K562 (cell line): ENCODE measurements at regions not wholly inside any gene's neighbourhood (a gene's known extent, or its start where the extent isn't known, plus 50 kb on each side); places are given as distances from the start of the nearest gene placed in this dataset.

Source experiments
- ATAC-seq: fragments of 200-7000 bp; cut with Tn5 transposase; 3 replicates; pipeline ENCODE4 v1.9.1; 2020; ENCODE audit warnings: moderate library complexity
- BruUV-seq: library from RNA; stranded (reverse); fragments of 400-500 nt; replicated peaks from 2 replicates; lab custom pipeline; 2021; lab: Mats Ljungman, UMichigan
- CTCF ChIA-PET: fragments of 300-600 bp; formaldehyde crosslinking; extraction: SDS; loops from one replicate; lab custom pipeline; 2021; ENCODE audit warnings: low intra/inter-chr PET ratio; lab: Yijun Ruan, JAX
- POLR2A ChIA-PET: fragments of 300-600, 350-650 bp; sonication (Branson Sonifier 250); formaldehyde crosslinking; extraction: SDS; loops from one replicate; lab custom pipeline; 2021; ENCODE audit warnings: antibody characterized with exemption, inconsistent platforms; lab: Yijun Ruan, JAX
- DNase-seq, 4 experiments: peaks; one replicate each; pipeline versions ENCODE4 v3.0.0 to v3.0.0-alpha.2; 2011 to 2018; ENCODE audit warnings: low spot score in 3 of 4, mixed read lengths in 3 of 4; ENCODE audit errors: extremely low read depth in 1 of 4
- FAIRE-seq: peaks from 2 replicates; lab custom pipeline; 2011; peaks lifted over from hg19 to GRCh38; lab: Jason Lieb, UNC
- H2AFZ ChIP-seq: 2 replicates; pipeline ENCODE4 v1.6.0; 2011; ENCODE audit warnings: low read depth, low read length, control low read depth, inconsistent platforms
- H3K27ac ChIP-seq: fragments of 200-600 bp; 3 replicates; pipeline ENCODE4 v1.8.0; 2011; ENCODE audit warnings: low read depth, mild to moderate bottlenecking, control low read depth, inconsistent platforms, low read length, moderate library complexity, mixed read lengths; ENCODE audit errors: extremely low read depth
- H3K27me3 ChIP-seq, 2 experiments: fragments of 300-600 bp in 1 of 2; 2 replicates in 1 of 2; 3 replicates in 1 of 2; pipeline versions ENCODE4 v1.6.0 to v1.8.0; 2011; ENCODE audit warnings: inconsistent platforms in 2 of 2, low read length in 2 of 2, mild to moderate bottlenecking in 1 of 2, mixed read lengths in 1 of 2, moderate library complexity in 1 of 2; ENCODE audit not compliant: control insufficient read depth in 2 of 2, insufficient read depth in 2 of 2
- H3K36me3 ChIP-seq: fragments of 300-600 bp; 3 replicates; pipeline ENCODE4 v1.8.0; 2011; ENCODE audit warnings: mild to moderate bottlenecking, low read length, inconsistent platforms; ENCODE audit not compliant: control insufficient read depth, insufficient read depth
- H3K4me1 ChIP-seq, 2 experiments: fragments of 200-600 bp in 1 of 2; replicated peaks in 1 of 2; 2 replicates in 1 of 2; 3 replicates in 1 of 2; pipeline versions ENCODE4 v1.5.1 to v1.8.0; 2011; ENCODE audit warnings: inconsistent platforms in 2 of 2, low read length in 2 of 2, mild to moderate bottlenecking in 1 of 2, mixed read lengths in 1 of 2, moderate library complexity in 1 of 2; ENCODE audit not compliant: control insufficient read depth in 2 of 2, insufficient read depth in 2 of 2
- H3K4me2 ChIP-seq: 2 replicates; pipeline ENCODE4 v1.6.1; 2011; ENCODE audit warnings: low read length, control low read depth, inconsistent platforms, mixed read lengths; ENCODE audit not compliant: insufficient read depth
- H3K4me3 ChIP-seq: fragments of 200-600 bp; sonication (generic), shearing (Covaris generic); 2 replicates; pipeline ENCODE4 v1.5.1; 2016; ENCODE audit warnings: control low read depth, inconsistent platforms
- H3K79me2 ChIP-seq: fragments of 200-600 bp; 3 replicates; pipeline ENCODE4 v1.8.0; 2011; ENCODE audit warnings: low read length, inconsistent platforms; ENCODE audit not compliant: control insufficient read depth, insufficient read depth
- H3K9ac ChIP-seq, 2 experiments: 2 replicates each; pipeline versions ENCODE4 v1.6.0 to v1.6.1; 2011; ENCODE audit warnings: low read depth in 2 of 2, low read length in 2 of 2, control low read depth in 1 of 2, inconsistent platforms in 1 of 2, mild to moderate bottlenecking in 1 of 2, mixed read lengths in 1 of 2; ENCODE audit not compliant: insufficient read depth in 1 of 2
- H3K9me1 ChIP-seq: one replicate; pipeline ENCODE4 v1.6.0; 2011; ENCODE audit warnings: inconsistent platforms, mild to moderate bottlenecking, low read length, moderate library complexity; ENCODE audit not compliant: control insufficient read depth, insufficient read depth
- H3K9me3 ChIP-seq: replicated peaks from 2 replicates; pipeline ENCODE4 v1.5.1; 2011; ENCODE audit warnings: low read depth, low read length, inconsistent platforms; ENCODE audit not compliant: control insufficient read depth, insufficient read depth
- H4K20me1 ChIP-seq: replicated peaks from 2 replicates; pipeline ENCODE4 v1.6.1; 2011; ENCODE audit warnings: low read length, inconsistent platforms, mixed read lengths; ENCODE audit not compliant: control insufficient read depth, insufficient read depth
- ARID4B ChIP-seq: sonication (generic); formaldehyde crosslinking; IDR thresholded peaks from 2 replicates; pipeline ENCODE4 v1.8.0; 2022; ENCODE audit warnings: mild to moderate bottlenecking, missing genetic modification reagents
- DDX20 ChIP-seq: fragments of 450-650 bp; IDR thresholded peaks from 2 replicates; pipeline ENCODE4 v1.6.1; 2016; ENCODE audit warnings: missing genetic modification characterization, low read depth, mild to moderate bottlenecking, missing compliant biosample characterization, moderate library complexity
- EGR1 ChIP-seq: fragments of 450-650 bp; conservative IDR thresholded peaks from 2 replicates; pipeline ENCODE4 v1.6.1; 2017; ENCODE audit warnings: mild to moderate bottlenecking
- FOXM1 ChIP-seq, 2 experiments: fragments of 450-650 bp in 1 of 2; sonication (generic) in 1 of 2; formaldehyde crosslinking in 1 of 2; IDR thresholded peaks; 2 replicates each; pipeline versions ENCODE4 v1.6.1 to v1.9.0; 2017 to 2022; ENCODE audit warnings: low read depth in 2 of 2, mild to moderate bottlenecking in 2 of 2, missing genetic modification reagents in 1 of 2, moderate library complexity in 1 of 2
- KLF10 ChIP-seq: fragments of 250-450 bp; sonication (Bioruptor Pico); IDR thresholded peaks from 2 replicates; pipeline ENCODE4 v1.6.1; 2021; ENCODE audit warnings: matching md5 sums
- NFATC3 ChIP-seq: fragments of 450-650 bp; IDR thresholded peaks from 2 replicates; pipeline ENCODE4 v1.6.1; 2017; ENCODE audit warnings: mild to moderate bottlenecking
- RBM39 ChIP-seq: fragments of 200-400 bp; formaldehyde crosslinking; optimal IDR thresholded peaks from 2 replicates; pipeline ENCODE3; 2018; ENCODE audit warnings: low read depth, low read length
- UBTF ChIP-seq, 2 experiments: IDR thresholded peaks; 2 replicates each; pipeline ENCODE4 v1.6.1; 2012; ENCODE audit warnings: improper control_type of control experiment in 2 of 2, low read depth in 2 of 2, low read length in 2 of 2, borderline replicate concordance in 1 of 2
- ZFP36 ChIP-seq: fragments of 150-350 bp; IDR thresholded peaks from 2 replicates; pipeline ENCODE4 v1.6.1; 2018; ENCODE audit warnings: low read length, low read depth; ENCODE audit not compliant: partially characterized antibody
- ZNF134 ChIP-seq: fragments of 250-450 bp; sonication (Bioruptor Pico); conservative IDR thresholded peaks from 2 replicates; pipeline ENCODE4 v1.4.0; 2020
- ZNF165 ChIP-seq: fragments of 250-450 bp; sonication (Bioruptor Pico); IDR thresholded peaks from 2 replicates; pipeline ENCODE4 v1.4.0; 2020; ENCODE audit warnings: borderline replicate concordance
- ZZZ3 ChIP-seq: fragments of 450-650 bp; IDR thresholded peaks from 2 replicates; pipeline ENCODE4 v1.6.1; 2016; ENCODE audit warnings: antibody characterized with exemption, mild to moderate bottlenecking, moderate library complexity
- WGBS: fragments of 100-300 bp; shearing (Covaris generic); methylation state at CpG from one replicate; pipeline ENCODE4 v1.1.6; 2016; ENCODE audit warnings: low coverage, mixed read lengths; ENCODE audit not compliant: insufficient coverage; ENCODE audit errors: missing lambda C conversion rate; 5-methylcytosine and 5-hydroxymethylcytosine counted together
- in situ Hi-C: fragments of 300-500 bp; cut with MboI; formaldehyde crosslinking; loops from 4 replicates; pipeline ENCODE4 v1.15.0; 2018; ENCODE audit warnings: inconsistent platforms, mixed read lengths
- intact Hi-C: fragments of 100-400 bp; cut with micrococcal nuclease; formaldehyde crosslinking; loops from 2 replicates; pipeline ENCODE4 v1.14.2; 2022

GRCh38 chr15:62407962-62408361, 242.9 kb upstream of the C2CD4B start:
- no peaks in the 10 kb centered on the region for H4K20me1 ChIP-seq
- no peak for ATAC-seq

DNA sequence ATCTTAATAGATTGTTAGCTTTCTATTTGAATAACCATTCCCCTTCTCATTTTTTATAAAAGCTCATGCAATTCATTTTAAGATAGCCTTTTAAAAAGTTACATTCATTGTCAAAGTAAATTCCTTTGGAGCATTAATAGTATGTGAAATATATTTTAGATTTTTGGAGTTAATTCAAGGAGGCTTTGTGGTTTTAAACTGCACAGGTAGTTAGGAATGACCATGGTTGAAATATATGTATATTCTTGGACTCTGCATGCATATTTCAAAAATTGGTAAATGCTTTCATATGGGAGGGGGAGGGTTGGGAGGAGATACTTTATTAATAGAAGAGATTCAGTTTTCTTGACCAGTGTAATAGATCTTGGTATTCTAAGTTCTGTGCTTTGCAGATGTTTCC, 244.4 kb upstream of the C2CD4B start:
- intact Hi-C loops (no loop called here), in situ Hi-C loops (no loop called here)
- Histone ChIP-seq H3K36me3 (no peaks in the 10 kb centered on the region), H3K4me3 (no peak overlapping the region), H3K4me1 (no peaks in the 10 kb centered on the region), H3K27ac (no peak overlapping the region), H3K9ac (no peak overlapping the region), H2AFZ (no peak overlapping the region), H4K20me1 (no peaks in the 10 kb centered on the region), H3K9me1 (no peaks in the 10 kb centered on the region), H3K4me2 (no peak overlapping the region), H3K9me3 (no peaks in the 10 kb centered on the region), H3K79me2 (no peaks in the 10 kb centered on the region), H3K27me3 (peaks cover 3 to 22% of the 10 kb centered on the region in 2 experiments; a peak in 4 of 5 replicates)
- no peak for DNase-seq
- BruUV-seq, result no TSS peak
- no peak for FAIRE-seq
- POLR2A ChIA-PET, result no interaction called here
- CTCF ChIA-PET, result no interaction called here
- ATAC-seq, result no peak
- no peak for TF ChIP-seq NFATC3
- no peak for TF ChIP-seq ARID4B (CRISPR knock-in tag)
- TF ChIP-seq ZFP36, result no peak
- no peak for TF ChIP-seq UBTF (IDR thresholded peaks at IDR 0.05; ENCODE audit: borderline replicate concordance in 1 of 2, low read depth in 2 of 2, low read length in 2 of 2)
- TF ChIP-seq FOXM1 (IDR thresholded peaks at IDR 0.05; ENCODE audit: low read depth), result no peak
- no peak for TF ChIP-seq FOXM1 (CRISPR knock-in tag; IDR thresholded peaks at IDR 0.05; ENCODE audit: low read depth)
- TF ChIP-seq ZZZ3, result no peak
- TF ChIP-seq DDX20, result no peak
- no peak for TF ChIP-seq ZNF165 (CRISPR knock-in tag)

More at GRCh38 chr15:62407962-62408361, 242.9 kb upstream of the C2CD4B start:
- no peak for FAIRE-seq
- intact Hi-C loops, result no loop called here
- H3K36me3 ChIP-seq, result no peaks in the 10 kb centered on the region
- no peaks in the 10 kb centered on the region for H3K4me1 ChIP-seq
- H2AFZ ChIP-seq, result no peak overlapping the region
- CTCF ChIA-PET, result no interaction called here
- DNase-seq, result no peak
- H3K79me2 ChIP-seq, result no peaks in the 10 kb centered on the region
- H3K4me2 ChIP-seq, result no peak overlapping the region
- TF ChIP-seq RBM39 (no peak), EGR1 (no peak), KLF10 (CRISPR knock-in tag) (no peak), ZNF134 (CRISPR knock-in tag) (no peak)
- no peaks in the 10 kb centered on the region for H3K9me3 ChIP-seq
- in situ Hi-C loops, result no loop called here
- H3K27me3 ChIP-seq, result peaks cover 3 to 22% of the 10 kb centered on the region in 2 experiments; a peak in 4 of 5 replicates
- WGBS, result 4% methylated on average over 4 of the region's 4 CpGs
- no peak overlapping the region for H3K9ac ChIP-seq
- no peak overlapping the region for H3K4me3 ChIP-seq
- H3K27ac ChIP-seq, result no peak overlapping the region
- no TSS peak for BruUV-seq
- H3K9me1 ChIP-seq, result no peaks in the 10 kb centered on the region
- POLR2A ChIA-PET, result interaction anchor here (0.6 kb wide), 1 partner anchor 9 kb away, joined by 3 read pairs; no protein-coding TSS in a partner anchor
